RWPE1 (cell line): ENCODE measurements at regions not wholly inside any gene's neighbourhood (a gene's known extent, or its start where the extent isn't known, plus 50 kb on each side); places are given as distances from the start of the nearest gene placed in this dataset.

Source experiments
- CTCF ChIA-PET: fragments of 350-600 bp; sonication (Branson Sonifier 250); formaldehyde crosslinking; extraction: SDS; loops from one replicate; lab custom pipeline; 2021; lab: Yijun Ruan, JAX
- POLR2A ChIA-PET: fragments of 400-600 bp; formaldehyde crosslinking; extraction: SDS; loops from one replicate; lab custom pipeline; 2020; ENCODE audit warnings: antibody characterized with exemption; ENCODE audit not compliant: low non-redundant PET; lab: Yijun Ruan, JAX
- DNase-seq: peaks from one replicate; pipeline ENCODE4 v3.0.0; 2012; ENCODE audit warnings: low spot score
- H3K27ac ChIP-seq: fragments of 450-650 bp; 2 replicates; pipeline ENCODE4 v1.5.1; 2017
- CTCF ChIP-seq: fragments of 450-650 bp; conservative IDR thresholded peaks from 2 replicates; pipeline ENCODE4 v1.5.1; 2017; ENCODE audit warnings: low read depth, mild to moderate bottlenecking

GRCh38 chr6:114556846-114557488, 214.1 kb upstream of the HS3ST5 start:
- ChIA-PET POLR2A (no interaction called here), CTCF (interaction anchor here (0.6 to 0.8 kb wide), 2 partner anchors 49 to 1332 kb away, joined by 3 read pairs; no protein-coding TSS in a partner anchor)
- no peak for TF ChIP-seq CTCF
- H3K27ac ChIP-seq: no peak overlapping the region
- no peak for DNase-seq

GRCh38 chr6:114550316-114550715, 207.5 kb upstream of the HS3ST5 start:
- DNase-seq: no peak
- CTCF ChIA-PET: no interaction called here
- no peak overlapping the region for H3K27ac ChIP-seq
- POLR2A ChIA-PET: no interaction called here
- TF ChIP-seq CTCF: no peak

- CTCF ChIA-PET: no interaction called here
- no peak for TF ChIP-seq CTCF
- POLR2A ChIA-PET: no interaction called here
- H3K27ac ChIP-seq: no peak overlapping the region
- DNase-seq: no peak
These were observed 200.9 kb upstream of the HS3ST5 start for GRCh38 chr6:114543696-114544095.

- CTCF ChIA-PET: no interaction called here
- POLR2A ChIA-PET: no interaction called here
- DNase-seq: no peak
- TF ChIP-seq CTCF: no peak
- no peak overlapping the region for H3K27ac ChIP-seq
These were observed 199.0 kb upstream of the HS3ST5 start for GRCh38 chr6:114541794-114542193.

- ChIA-PET CTCF (interaction anchor here (0.7 kb wide), 1 partner anchor 1866 kb away, joined by 3 read pairs; no protein-coding TSS in a partner anchor), POLR2A (no interaction called here)
- TF ChIP-seq CTCF: no peak
These were observed 195.2 kb upstream of the HS3ST5 start for GRCh38 chr6:114537977-114538376.

GRCh38 chr6:114534813-114535212, 192.0 kb upstream of the HS3ST5 start:
- no peak overlapping the region for H3K27ac ChIP-seq
- no peak for TF ChIP-seq CTCF
- POLR2A ChIA-PET: no interaction called here
- CTCF ChIA-PET: no interaction called here
- DNase-seq: no peak

More at GRCh38 chr6:114537977-114538376, 195.2 kb upstream of the HS3ST5 start:
- DNase-seq: no peak
- no peak overlapping the region for H3K27ac ChIP-seq
